ENCODE measurements at regions not wholly inside any gene's neighbourhood (a gene's known extent, or its start where the extent isn't known, plus 50 kb on each side); places are given as distances from the start of the nearest gene placed in this dataset.
"Not testable (repeated sequence)": the region's sequence is repeated elsewhere in the genome, so short reads cannot be mapped to it uniquely, and the experiment has no call there.

DNA sequence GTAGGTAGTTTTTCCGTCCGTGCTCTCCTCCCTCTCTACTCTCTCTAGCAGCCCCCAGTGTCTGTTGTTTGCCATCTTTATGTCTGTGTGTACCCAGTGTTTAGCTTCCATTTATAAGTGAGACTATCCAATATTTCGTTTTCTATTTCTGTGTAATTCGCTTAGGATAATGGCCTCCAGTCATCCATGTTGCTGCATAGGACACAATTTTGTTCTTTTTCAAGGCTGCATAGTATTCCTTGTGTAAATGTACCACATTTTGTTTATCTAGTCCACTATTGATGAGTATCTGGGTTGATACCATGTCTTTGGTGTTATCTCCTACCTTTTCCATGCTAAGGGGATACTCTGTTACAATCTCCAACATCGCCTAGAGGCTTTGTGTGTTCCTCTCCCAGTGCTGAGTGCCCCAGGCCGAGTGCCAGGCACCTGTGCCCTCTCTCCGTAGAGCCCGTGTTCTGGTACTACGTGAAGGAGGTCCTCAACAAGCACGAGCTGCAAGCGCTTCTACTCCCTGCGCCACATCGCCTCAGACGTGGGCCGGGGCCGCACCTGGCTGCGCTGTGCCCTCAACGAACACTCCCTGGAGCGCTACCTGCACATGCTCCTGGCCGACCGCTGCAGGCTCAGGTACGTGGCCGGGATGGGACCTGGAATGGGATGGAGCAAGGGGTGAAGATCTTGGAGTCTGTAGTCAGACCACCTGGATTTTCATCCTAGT is 51.0 kb downstream of the NPIPB11 start:
- intact Hi-C loops (cut with micrococcal nuclease) = not testable (repeated sequence)

DNA sequence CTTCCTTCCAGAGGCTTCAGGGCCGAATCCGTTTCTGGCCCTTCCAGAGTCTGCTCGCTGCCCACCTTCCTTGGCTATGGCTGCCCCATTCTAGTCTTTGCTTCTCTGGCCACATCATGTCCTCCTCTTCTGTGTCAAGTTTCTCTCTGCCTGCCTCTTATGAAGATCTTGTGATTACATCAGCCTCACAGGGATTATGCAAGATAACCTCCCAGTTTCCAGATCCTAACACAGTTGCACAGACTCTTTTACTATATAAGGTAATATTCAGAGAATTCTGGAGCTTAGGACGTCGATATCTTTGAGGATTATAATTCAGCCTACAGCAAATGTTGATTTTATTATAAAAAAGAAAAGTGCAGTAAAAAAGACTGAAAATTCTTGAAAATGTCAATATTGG is 52.1 kb downstream of the NPIPB11 start:
- intact Hi-C loops (cut with micrococcal nuclease) = not testable (repeated sequence)

DNA sequence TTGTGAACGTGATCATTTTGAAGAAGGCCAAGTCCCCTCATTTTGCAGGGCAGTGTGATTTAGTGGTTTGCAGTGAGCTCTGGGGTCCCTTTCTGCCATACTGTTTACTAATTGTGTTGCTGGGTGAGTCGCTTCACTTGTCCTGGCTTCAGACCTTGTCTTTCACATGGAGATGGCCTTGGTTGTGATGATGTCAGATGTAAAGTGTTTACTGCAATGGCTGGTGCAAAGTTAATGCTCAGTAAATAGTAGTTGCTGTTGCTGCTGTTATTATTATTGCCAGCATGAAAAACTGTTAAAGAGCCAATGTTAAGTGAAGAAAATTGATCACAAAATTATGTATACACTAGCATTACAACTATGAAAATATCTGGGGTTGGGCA is 53.9 kb downstream of the NPIPB11 start:
- intact Hi-C loops (cut with micrococcal nuclease) = not testable (repeated sequence)

DNA sequence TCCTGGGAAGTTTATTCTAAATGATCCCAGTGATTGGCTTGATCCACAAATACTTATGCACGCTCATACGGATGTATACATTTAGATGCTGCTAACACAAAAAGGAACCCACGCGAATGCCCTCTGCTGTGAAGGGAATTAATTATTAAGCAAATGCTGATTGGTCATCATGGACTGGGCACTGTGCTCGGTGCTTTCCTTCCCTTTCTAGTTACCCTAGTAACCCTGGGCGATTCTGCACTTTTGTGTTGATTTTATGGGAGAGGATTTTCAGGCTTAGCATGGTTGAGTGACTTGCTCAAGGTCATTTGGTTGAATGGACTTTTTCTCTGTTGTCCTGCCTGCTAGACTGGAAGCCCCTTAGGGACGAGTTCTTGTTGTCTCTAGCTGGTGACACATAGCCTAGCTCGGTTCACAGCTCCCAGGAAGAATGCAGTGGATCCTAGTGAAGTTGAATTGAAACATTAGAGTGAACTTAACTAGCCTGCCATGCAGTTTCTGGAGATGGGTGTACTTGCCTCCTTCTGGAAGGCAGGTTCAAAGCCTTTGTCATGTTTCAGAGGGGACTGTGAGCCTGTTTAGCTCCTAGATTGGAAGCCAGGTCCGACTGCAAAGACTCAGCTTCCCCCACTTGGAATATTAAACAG is 54.4 kb downstream of the NPIPB11 start:
- intact Hi-C loops (cut with micrococcal nuclease) = not testable (repeated sequence)

DNA sequence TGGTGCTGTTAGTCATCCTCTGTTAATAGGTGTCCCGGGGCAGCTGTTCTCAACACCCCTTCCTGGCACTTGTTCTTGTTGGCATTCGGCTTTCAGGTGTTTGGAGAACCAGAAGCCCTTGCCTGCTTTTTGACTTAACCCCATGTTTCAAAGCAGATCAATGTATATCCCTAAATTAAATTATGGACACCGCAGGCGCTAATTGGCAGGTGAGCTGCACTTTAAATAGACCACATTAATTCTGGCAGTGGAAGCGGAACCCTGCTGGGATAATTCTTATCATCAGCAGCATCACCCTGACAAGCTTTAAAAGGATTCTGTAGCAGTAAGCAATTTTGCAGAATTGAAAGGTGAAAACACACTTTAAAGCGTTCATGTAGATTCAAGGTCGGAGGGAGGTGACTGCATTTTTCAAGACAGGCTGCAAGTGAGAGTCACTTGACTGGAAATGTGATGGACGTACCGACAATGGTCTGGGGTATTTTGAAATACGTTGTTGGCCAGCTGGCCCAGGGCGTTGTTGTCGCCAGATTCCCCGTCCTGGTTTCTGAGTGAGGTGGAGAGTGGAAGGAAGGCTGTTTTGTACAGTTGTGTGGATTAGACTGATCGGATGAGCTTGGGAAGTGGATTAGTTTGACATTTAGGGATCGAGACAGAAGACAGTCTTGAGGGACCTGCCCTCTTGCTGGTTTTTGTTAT is 55.1 kb downstream of the NPIPB11 start:
- intact Hi-C loops (cut with micrococcal nuclease) = not testable (repeated sequence)

DNA sequence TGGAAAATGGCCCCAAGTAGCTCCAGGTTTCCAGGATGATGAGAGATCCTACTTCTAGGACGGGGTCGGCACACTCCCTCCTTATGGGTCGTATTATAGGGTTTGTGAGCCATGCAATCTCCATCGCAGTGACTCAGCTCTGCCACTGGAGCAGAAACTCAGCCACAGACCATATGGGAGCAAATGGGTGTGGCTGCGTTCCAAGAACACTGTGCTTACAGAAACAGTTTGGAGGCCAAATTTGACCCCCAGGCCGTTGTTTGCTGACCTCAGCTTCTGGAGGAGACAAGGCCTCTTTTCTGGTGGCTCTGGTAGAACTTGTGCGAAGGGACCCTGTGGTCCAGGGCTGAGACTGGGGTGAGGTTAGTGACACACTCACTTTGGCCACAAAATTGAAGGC is 56.5 kb downstream of the NPIPB11 start:
- intact Hi-C loops (cut with micrococcal nuclease) = not testable (repeated sequence)

DNA sequence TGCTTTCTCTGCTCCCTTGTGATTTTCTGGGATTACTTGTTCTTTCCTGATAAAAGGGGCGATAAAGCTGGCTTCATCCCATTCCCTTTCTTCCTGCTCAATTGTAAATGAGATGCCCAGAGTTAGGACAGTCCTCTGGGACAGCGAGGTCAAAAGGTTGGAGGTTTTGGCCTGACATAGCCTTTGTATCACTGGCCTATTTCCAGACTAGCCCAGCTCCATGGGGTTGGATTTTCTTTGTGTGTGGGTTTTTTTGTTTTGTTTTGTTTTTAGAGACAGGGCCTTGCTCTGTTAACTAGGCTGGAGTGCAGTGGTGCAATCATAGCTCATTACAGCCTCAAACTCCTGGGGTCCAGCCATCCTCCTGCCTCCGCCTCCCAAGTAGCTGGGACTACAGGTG is 57.8 kb downstream of the NPIPB11 start:
- intact Hi-C loops (cut with micrococcal nuclease) = not testable (repeated sequence)

DNA sequence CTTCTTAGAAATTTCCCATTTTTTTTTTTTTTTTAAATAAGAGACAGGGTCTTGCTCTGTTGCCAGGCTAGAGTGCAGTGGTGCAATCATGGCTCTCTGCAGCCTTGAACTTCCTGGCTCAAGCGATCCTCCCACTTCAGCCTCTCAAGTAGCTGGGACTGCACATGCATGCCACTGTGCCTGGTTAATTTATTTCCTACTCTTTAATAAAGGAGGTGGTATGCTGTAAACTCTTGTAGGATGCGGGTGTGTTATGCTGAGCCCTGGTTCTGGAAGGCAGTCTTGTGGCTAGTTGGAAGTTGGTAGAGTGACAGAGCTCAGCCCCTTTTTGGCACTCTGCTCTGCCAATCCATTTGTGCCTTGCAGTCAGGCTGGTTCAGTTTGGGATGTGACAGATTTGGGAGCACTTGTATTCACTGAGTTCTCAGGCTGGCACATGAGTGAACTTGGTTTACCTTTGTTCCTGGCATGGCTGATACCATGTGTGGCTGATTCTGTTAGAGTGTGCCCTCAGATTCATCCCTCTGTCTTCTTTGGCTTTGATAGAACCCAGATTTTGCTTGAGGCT is 58.3 kb downstream of the NPIPB11 start:
- intact Hi-C loops (cut with micrococcal nuclease) = not testable (repeated sequence)

DNA sequence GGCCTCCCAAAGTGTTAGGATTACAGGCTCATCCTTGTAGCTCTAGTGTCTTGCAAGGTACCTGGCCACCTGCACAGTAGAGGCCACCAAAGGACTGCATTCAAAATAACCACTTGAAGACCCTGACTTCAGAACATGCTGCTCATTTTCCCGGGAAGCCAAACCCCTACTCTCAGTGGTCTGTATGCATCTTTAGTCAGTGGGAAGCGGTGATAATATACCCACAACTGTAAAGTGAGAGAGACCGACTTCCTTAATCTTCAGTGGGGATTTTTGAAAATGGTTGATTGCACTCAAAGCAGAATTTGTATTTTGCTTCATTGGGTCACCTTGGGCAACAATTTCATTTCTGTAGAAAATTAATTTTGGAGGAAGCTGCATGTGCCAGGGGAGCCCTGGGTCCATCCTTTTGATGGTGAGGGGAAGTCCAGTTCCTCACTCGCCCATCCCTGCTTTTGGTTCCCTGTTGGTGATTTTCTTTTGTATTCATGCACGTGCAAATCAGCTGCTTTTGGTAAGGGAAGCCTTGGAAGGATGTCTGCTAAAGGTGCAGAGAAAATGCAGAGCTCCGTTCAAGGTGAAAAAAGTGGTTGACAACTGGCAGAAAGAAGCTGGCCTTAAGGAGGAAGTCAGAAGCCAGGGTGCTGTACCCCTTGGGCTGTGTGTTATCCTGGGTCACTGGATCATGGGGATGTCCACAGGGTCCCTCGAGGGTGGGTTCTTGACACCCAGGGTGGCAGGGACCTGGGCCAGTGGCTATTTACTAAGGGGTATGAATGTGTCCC is 59.5 kb downstream of the NPIPB11 start:
- intact Hi-C loops (cut with micrococcal nuclease) = not testable (repeated sequence)

DNA sequence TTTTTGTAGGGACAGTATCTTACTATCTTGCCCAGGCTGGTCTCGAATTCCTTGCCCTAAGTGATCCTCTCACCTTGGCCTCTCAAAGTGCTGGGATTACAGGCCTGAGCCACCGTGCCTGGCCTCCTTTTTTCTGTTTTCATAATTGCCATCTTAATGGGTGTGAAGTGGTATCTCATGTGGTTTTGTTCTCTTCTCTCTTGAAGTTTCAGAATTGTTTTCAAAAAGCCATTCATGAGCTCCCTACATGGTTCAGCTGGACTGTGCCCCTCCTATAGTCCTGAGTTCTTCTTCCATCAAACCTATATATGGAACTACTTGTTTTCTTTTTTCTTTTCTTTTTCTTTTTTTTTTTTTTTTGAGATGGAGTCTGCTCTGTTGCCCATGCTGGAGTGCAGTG is 60.3 kb downstream of the NPIPB11 start:
- intact Hi-C loops (cut with micrococcal nuclease) = not testable (repeated sequence)

DNA sequence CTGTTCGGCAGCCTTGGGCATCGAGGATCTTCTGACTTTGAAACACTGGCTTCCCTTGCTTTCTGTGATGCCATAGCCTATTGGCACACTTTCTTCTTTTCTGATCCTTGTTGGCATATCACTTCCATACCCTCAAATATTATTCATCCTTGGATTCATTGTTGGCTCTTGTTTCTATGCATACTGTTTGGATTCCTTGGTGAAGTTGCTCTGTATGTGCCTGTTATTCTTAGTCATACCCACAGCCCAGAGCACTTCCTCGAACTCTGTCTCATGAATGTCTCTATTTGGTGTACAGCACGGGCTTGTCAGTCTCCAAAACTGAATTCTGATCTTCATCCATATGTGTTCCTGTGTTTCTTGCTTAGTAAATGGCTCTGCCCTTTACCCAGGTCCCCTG is 63.6 kb downstream of the NPIPB11 start:
- intact Hi-C loops (cut with micrococcal nuclease) = not testable (repeated sequence)

DNA sequence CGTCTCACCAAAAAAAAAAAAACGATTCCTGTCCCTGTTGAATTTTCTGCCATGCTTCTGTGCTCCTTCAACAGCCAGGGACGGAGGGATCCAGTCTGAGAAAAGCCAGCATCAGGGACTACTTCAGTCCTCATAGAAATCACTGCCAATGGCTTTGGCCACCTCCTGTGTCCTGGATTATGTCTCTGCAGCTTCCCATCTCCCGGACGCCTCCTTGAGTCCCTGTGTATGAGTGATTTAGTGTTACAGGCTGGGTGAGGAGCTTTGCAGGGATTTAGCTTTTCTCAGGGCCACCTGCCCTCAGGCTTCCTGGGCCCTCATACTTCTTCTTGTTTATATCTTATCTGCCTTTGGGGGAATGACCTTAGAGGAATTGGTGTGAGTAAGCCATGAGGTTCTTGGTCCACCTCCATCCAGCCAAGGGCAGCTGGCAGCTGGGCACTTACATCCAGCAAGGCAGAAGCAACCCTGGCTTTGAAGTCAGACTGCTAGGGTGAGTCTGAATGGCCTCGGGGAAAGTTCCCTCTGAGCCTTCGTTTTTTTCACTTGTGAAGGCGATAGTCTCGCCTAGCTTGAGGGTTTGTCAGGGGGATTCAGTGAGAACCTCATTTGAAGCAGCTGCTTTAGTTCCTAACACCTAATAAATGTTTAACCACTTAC is 65.6 kb downstream of the NPIPB11 start:
- intact Hi-C loops (cut with micrococcal nuclease) = not testable (repeated sequence)

DNA sequence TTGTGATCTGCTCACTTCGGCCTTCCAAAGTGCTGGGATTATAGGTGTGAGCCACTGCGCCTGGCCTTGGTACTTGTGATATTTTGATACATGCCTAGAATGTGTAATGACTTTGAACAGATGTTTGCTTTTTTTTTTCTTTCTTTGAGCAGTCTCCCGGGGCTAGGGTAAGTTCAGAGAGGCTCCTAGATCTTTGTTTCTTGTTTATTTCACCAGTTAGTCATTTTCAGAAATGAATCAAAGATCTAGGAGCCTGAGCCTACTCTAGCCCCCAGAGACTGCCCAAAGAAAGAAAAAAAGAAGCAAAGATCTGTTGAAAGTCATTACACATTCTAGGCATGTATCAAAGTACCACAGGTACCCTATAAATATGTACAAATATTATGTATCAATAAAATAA is 66.3 kb downstream of the NPIPB11 start:
- intact Hi-C loops (cut with micrococcal nuclease) = not testable (repeated sequence)

DNA sequence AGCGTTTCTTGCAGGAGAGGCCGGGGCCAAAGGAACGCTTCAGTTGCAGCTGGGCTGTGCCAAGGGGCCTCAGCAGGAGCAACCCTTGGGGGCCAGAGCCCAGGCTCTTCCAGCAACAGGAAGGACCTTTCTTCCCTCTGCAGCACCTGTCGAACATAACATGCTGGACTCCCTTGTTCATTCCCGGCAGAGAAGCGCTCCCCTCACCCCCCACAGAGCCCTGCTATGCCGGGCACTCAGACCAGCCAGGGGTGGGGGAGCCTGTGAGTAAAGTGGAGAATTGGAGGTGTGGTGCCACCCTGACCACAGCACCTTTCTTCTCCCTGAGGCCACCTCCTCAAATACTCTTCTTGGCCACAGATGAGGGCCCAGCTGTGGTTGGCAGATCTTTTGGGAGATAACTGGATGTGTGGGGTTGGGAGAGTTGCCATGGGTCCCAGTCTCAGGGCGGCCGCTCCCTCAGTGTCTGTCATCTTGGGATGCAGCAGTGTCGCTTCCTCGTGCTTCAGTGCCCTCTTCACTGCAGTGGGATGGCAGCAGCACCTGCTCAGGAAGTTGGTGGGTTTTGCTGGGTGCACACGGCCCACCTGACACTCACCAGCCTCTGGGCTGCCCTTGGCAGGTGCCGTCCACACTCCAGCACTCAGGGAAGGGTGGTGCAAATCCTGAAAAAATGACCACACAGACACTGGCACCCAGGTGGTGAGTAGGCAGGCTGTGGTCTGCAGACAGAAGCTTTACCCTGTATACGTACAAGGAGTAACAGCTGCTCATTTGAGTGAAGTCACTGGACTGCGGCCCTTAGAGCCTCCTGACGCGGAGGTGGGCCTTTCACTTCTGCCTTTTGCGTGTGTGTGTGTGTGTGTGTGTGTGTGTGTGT is 67.5 kb downstream of the NPIPB11 start:
- intact Hi-C loops (cut with micrococcal nuclease) = not testable (repeated sequence)

DNA sequence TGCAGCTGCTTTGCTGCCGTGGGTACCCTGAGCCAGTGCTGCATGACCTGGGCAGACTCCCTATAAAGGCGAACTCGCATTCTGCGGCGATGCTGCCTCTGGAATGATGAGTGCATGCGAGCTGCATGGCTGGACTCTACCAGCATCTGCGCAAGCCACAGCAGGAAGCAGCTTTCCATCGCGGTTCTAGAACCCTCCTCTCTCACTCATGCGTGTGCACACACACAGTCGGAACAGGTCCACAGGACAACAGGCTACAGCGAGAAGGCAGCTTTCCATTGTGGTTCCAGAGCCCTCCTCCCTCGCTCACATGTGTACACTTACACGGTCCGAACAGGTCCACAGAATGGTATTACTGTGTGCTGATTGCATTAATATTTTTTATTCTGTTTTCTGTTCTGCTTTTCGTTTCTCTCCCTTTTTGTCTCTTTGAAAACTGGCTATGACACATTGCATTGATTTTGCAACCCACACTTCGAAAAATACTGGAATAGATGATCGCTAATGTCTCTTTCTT is 69.1 kb downstream of the NPIPB11 start:
- intact Hi-C loops (cut with micrococcal nuclease) = not testable (repeated sequence)

DNA sequence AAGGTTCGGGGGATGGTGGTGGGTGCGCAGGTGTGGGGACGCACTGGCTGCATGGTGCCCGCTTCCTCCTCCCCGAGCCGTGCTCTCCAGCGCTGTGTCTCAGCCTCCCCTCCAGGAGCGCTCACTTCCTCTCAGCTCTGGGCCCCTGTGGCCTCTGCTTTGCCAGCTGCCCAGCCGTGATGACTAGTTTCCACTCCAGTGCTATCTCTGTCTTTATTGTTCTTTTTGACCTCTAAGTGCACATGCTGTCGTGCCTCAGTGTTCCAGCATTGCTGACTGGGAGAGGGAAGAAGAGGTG is 71.0 kb downstream of the NPIPB11 start:
- intact Hi-C loops (cut with micrococcal nuclease) = not testable (repeated sequence)

DNA sequence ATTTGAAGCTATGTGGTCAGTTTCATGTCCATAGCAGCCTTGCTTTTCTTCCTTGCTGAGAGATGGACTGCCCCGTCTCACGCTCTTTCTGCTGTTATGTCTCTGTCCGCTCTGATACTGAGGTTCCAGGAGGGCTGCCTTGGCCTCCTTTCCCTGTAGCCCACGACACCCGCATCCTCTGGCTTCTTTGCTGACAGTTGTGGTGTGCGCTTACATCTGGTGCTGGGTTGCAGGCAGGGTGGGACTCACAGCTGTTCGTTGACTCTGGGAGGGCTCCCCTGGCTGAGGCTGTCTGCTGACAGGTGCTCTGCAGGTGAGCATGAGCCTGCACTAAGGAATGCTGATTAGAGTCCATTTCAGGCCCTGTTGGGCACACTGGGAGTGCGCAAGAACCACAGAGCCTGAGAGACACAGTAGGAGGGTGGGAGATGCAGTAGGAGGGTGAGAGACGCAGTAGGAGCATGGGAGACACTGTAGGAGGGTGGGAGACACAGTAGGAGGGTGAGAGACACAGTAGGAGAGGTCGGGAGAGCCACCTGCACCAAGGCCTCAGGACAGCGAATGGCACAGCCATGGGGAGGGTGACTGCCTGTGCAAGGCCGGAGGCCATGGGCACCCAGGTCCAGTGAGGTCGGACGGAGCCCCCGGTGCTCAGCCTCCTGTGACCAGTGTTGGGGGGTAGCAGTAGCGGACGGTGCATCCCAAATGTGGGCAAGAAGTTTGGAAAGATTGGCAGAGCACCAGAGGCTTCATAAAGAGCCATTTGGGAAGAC is 71.5 kb downstream of the NPIPB11 start:
- intact Hi-C loops (cut with micrococcal nuclease) = not testable (repeated sequence)

DNA sequence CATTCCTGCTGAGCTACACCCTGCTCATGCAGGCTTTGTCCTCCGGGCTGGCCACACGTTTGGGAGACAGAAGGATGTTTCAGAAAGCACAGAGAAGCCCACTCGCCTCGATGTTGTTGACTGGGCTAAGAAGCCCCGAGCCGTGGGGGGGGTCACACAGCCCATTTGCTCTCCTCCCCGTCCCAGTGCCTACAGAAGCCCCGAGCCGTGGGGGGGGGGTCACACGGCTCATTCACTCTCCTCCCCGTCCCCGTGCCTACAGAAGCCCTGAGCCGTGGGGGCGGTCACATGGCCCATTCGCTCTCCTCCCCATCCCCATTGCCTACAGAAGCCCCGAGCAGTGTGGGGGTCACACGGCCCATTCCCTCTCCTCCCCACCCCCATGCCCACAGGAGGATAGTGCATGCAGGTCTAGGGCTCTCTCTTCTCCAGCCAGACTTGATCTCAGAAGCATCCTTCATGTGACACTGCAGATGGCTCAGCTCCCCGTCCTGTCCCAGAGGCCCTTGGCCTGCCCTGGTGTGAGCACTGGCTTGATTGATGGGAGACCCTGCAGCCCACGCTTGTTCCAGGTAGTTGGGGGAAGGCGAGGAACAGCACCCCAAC is 72.9 kb downstream of the NPIPB11 start:
- intact Hi-C loops (cut with micrococcal nuclease) = not testable (repeated sequence)

DNA sequence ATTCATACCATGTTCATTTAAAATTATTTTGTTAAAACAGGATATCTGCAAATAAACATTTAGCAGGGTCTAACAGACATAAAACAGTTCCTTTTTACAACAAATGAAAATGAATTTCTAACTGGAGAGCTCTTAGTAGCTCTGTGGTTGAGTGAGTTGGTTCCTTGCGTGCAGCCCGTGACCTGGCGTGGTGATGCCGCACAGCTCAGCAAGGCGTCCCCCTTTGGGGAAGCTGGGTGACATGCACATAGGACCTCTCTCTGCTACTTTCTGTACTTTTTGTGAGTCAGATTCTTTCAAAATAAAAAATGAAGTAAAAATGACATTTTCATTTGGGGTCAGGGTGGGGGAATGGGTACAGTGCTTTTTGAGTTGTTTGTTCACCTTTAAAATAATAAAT is 75.9 kb downstream of the NPIPB11 start:
- intact Hi-C loops (cut with micrococcal nuclease) = not testable (repeated sequence)
